ENCODE measurements at regions not wholly inside any gene's neighbourhood (a gene's known extent, or its start where the extent isn't known, plus 50 kb on each side); places are given as distances from the start of the nearest gene placed in this dataset.

GRCh38 chr9:82284758-82285157, 296.2 kb downstream of the SPATA31D1 start:
- TF ChIP-seq POLR2A (IDR thresholded peaks at IDR 0.05; ENCODE audit: low read depth, low read length) (no peak), POLR2AphosphoS5 (IDR thresholded peaks at IDR 0.05; ENCODE audit: low read depth, low read length) (no peak)

Data from GM12891 (cell line).